H9 (cell line): ENCODE measurements at regions not wholly inside any gene's neighbourhood (a gene's known extent, or its start where the extent isn't known, plus 50 kb on each side); places are given as distances from the start of the nearest gene placed in this dataset.

Experiments
- DNase-seq: peaks from one replicate; pipeline ENCODE4 v3.0.0-alpha.2; 2017
- H2AFZ ChIP-seq: one replicate; pipeline ENCODE4 v1.6.1; 2013; ENCODE audit warnings: mild to moderate bottlenecking, low read length, control low read depth, moderate library complexity
- H2AK5ac ChIP-seq: 2 replicates; pipeline ENCODE4 v1.6.1; 2013; ENCODE audit warnings: low read length, control low read depth, mixed read lengths; ENCODE audit not compliant: insufficient read length
- H2BK120ac ChIP-seq: one replicate; pipeline ENCODE4 v1.6.1; 2013; ENCODE audit warnings: low read depth, mild to moderate bottlenecking, low read length, control low read depth, inconsistent platforms; ENCODE audit not compliant: poor library complexity, severe bottlenecking
- H2BK12ac ChIP-seq: 2 replicates; pipeline ENCODE4 v1.6.1; 2013; ENCODE audit warnings: low read length, control low read depth, mixed read lengths, low read depth; ENCODE audit not compliant: insufficient read length
- H2BK15ac ChIP-seq: 2 replicates; pipeline ENCODE4 v1.6.1; 2013; ENCODE audit warnings: low read depth, low read length, control low read depth
- H2BK20ac ChIP-seq: one replicate; pipeline ENCODE4 v1.6.1; 2013; ENCODE audit warnings: low read depth, mild to moderate bottlenecking, low read length, control low read depth, inconsistent platforms; ENCODE audit not compliant: poor library complexity, severe bottlenecking
- H2BK5ac ChIP-seq: 2 replicates; pipeline ENCODE4 v1.6.1; 2013; ENCODE audit warnings: low read length, control low read depth, mixed read lengths; ENCODE audit not compliant: insufficient read length
- H3K14ac ChIP-seq: 2 replicates; pipeline ENCODE4 v1.6.1; 2013; ENCODE audit warnings: low read length, control low read depth; ENCODE audit not compliant: insufficient read depth
- H3K18ac ChIP-seq: 2 replicates; pipeline ENCODE4 v1.6.1; 2013; ENCODE audit warnings: low read depth, mild to moderate bottlenecking, mixed read lengths, low read length, control low read depth; ENCODE audit not compliant: insufficient read length
- H3K23ac ChIP-seq: 2 replicates; pipeline ENCODE4 v1.6.1; 2013; ENCODE audit warnings: low read length, control low read depth, mixed read lengths, low read depth; ENCODE audit not compliant: insufficient read length
- H3K23me2 ChIP-seq: 2 replicates; pipeline ENCODE4 v1.6.1; 2013; ENCODE audit warnings: low read depth, mild to moderate bottlenecking, mixed read lengths, low read length, control low read depth; ENCODE audit not compliant: insufficient read length, poor library complexity, severe bottlenecking
- H3K27ac ChIP-seq: 2 replicates; pipeline ENCODE4 v1.5.1; 2013; ENCODE audit warnings: low read length, control low read depth, mixed read lengths, low read depth; ENCODE audit not compliant: insufficient read length
- H3K27me3 ChIP-seq: 2 replicates; pipeline ENCODE4 v1.6.1; 2013; ENCODE audit warnings: low read length, control low read depth, inconsistent platforms; ENCODE audit not compliant: insufficient read depth
- H3K4ac ChIP-seq: 2 replicates; pipeline ENCODE4 v1.6.1; 2013; ENCODE audit warnings: low read depth, mild to moderate bottlenecking, control low read depth, inconsistent platforms, low read length, moderate library complexity
- H3K4me1 ChIP-seq: 2 replicates; pipeline ENCODE4 v1.6.1; 2013; ENCODE audit warnings: low read length, control low read depth, inconsistent platforms; ENCODE audit not compliant: insufficient read depth
- H3K4me2 ChIP-seq: 2 replicates; pipeline ENCODE4 v1.6.1; 2013; ENCODE audit warnings: low read length, control low read depth, mixed read lengths; ENCODE audit not compliant: insufficient read length, insufficient read depth
- H3K56ac ChIP-seq: 2 replicates; pipeline ENCODE4 v1.6.1; 2013; ENCODE audit warnings: low read depth, mild to moderate bottlenecking, mixed read lengths, low read length, control low read depth; ENCODE audit not compliant: insufficient read length
- H3K79me1 ChIP-seq: 2 replicates; pipeline ENCODE4 v1.6.1; 2013; ENCODE audit warnings: low read depth, mild to moderate bottlenecking, moderate library complexity, low read length, control low read depth, inconsistent platforms; ENCODE audit not compliant: insufficient read depth, poor library complexity, severe bottlenecking
- H3K79me2 ChIP-seq: 2 replicates; pipeline ENCODE4 v1.6.1; 2013; ENCODE audit warnings: low read length, control low read depth, inconsistent platforms; ENCODE audit not compliant: insufficient read depth
- H3K9ac ChIP-seq: 2 replicates; pipeline ENCODE4 v1.6.1; 2013; ENCODE audit warnings: low read length, control low read depth, mixed read lengths; ENCODE audit not compliant: insufficient read length; ENCODE audit errors: extremely low read depth
- H3K9me3 ChIP-seq: one replicate; pipeline ENCODE4 v1.6.1; 2013; ENCODE audit warnings: low read depth, low read length, inconsistent platforms; ENCODE audit not compliant: control insufficient read depth
- H3T11ph ChIP-seq: one replicate; pipeline ENCODE4 v1.6.1; 2013; ENCODE audit warnings: mild to moderate bottlenecking, low read length, control low read depth, inconsistent platforms
- H4K20me1 ChIP-seq: one replicate; pipeline ENCODE4 v1.6.1; 2013; ENCODE audit not compliant: control insufficient read depth, insufficient read length, insufficient read depth
- H4K5ac ChIP-seq: 2 replicates; pipeline ENCODE4 v1.6.1; 2013; ENCODE audit warnings: low read depth, mild to moderate bottlenecking, mixed read lengths, low read length, control low read depth; ENCODE audit not compliant: insufficient read length
- H4K8ac ChIP-seq: replicated peaks from 2 replicates; pipeline ENCODE4 v1.6.1; 2013; ENCODE audit warnings: low read length, control low read depth, mixed read lengths, low read depth; ENCODE audit not compliant: insufficient read length
- H4K91ac ChIP-seq: 2 replicates; pipeline ENCODE4 v1.6.1; 2013; ENCODE audit warnings: low read depth, mild to moderate bottlenecking, moderate library complexity, mixed read lengths, low read length, control low read depth; ENCODE audit not compliant: insufficient read length
- H3K27ac Mint-ChIP-seq, 3 experiments: 2 replicates in 2 of 3; 3 replicates in 1 of 3; pipeline ENCODE4 v1.8.0; 2020 to 2021; ENCODE audit warnings: mixed read lengths in 3 of 3, mild to moderate bottlenecking in 1 of 3, moderate library complexity in 1 of 3
- H3K27me3 Mint-ChIP-seq: 2 replicates; pipeline ENCODE4 v1.8.0; 2021; ENCODE audit warnings: low read depth, mild to moderate bottlenecking, moderate library complexity, mixed read lengths
- H3K36me3 Mint-ChIP-seq, 3 experiments: 2 replicates in 2 of 3; 3 replicates in 1 of 3; pipeline ENCODE4 v1.8.0; 2020 to 2021; ENCODE audit warnings: low read depth in 3 of 3, mixed read lengths in 3 of 3; ENCODE audit not compliant: insufficient read depth in 1 of 3
- H3K4me1 Mint-ChIP-seq, 2 experiments: 2 replicates each; pipeline ENCODE4 v1.8.0; 2020; ENCODE audit warnings: mixed read lengths in 2 of 2
- H3K4me3 Mint-ChIP-seq, 2 experiments: 2 replicates in 1 of 2; 3 replicates in 1 of 2; pipeline ENCODE4 v1.8.0; 2020 to 2021; ENCODE audit warnings: mild to moderate bottlenecking in 2 of 2, mixed read lengths in 2 of 2, moderate library complexity in 1 of 2
- H3K9me3 Mint-ChIP-seq, 2 experiments: 2 replicates in 1 of 2; 3 replicates in 1 of 2; pipeline ENCODE4 v1.8.0; 2020; ENCODE audit warnings: mild to moderate bottlenecking in 2 of 2, mixed read lengths in 2 of 2, moderate library complexity in 1 of 2
- CTCF ChIP-seq: fragments of 200-600 bp; sonication (generic); conservative IDR thresholded peaks from 3 replicates; pipeline ENCODE4 v1.8.0; 2021; ENCODE audit warnings: antibody characterized with exemption, mild to moderate bottlenecking
- WGBS: extraction: QIAGEN DNeasy Blood & Tissue Kit; methylation state at CpG from one replicate; pipeline ENCODE4 v1.1.7; 2013; ENCODE audit warnings: missing lambda C conversion rate, low lambda C conversion rate, mixed read lengths; ENCODE audit not compliant: insufficient read length; ENCODE audit errors: extremely low coverage; 5-methylcytosine and 5-hydroxymethylcytosine counted together

DNA sequence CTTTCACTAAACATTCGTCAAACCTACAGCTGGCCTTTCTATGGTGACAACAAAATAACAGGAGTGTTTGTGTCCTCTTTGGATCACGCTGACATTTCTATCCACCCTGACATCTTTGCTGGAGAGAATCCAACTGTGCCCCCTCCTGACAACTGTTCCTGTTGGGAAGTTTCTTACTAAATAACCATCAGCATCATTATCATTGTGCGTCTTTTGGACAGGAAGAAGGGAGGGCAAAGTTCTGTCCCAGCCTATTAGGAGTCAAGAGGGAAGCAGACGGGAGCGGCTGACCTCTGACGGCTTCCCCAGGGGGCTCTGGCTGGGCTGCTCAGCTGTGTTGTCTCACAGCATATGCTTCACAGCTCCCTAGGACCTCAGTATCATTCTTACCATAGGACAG, 195.9 kb upstream of the SULF2 start:
- H2BK20ac ChIP-seq, result no peak overlapping the region
- no peak overlapping the region for H3K18ac ChIP-seq
- H3K27ac Mint-ChIP-seq, result no peak overlapping the region; a peak in 1 of 7 replicates
- peaks cover 19 to 31% of the 10 kb centered on the region in 2 experiments for H3K4me1 Mint-ChIP-seq
- H3K79me1 ChIP-seq, result no peaks in the 10 kb centered on the region
- no peak for DNase-seq
- H3K23me2 ChIP-seq, result no peaks in the 10 kb centered on the region
- H2AK5ac ChIP-seq, result no peak overlapping the region
- WGBS, result no CpG with 5 or more reads among the region's 6 CpGs
- H3K9ac ChIP-seq, result no peak overlapping the region
- peaks cover 18% of the 10 kb centered on the region for H3K27me3 Mint-ChIP-seq
- no peaks in the 10 kb centered on the region; a peak in 1 of 7 replicates for H3K36me3 Mint-ChIP-seq
- no peak overlapping the region for H4K5ac ChIP-seq
- no peak overlapping the region for H4K8ac ChIP-seq
- H4K20me1 ChIP-seq, result no peaks in the 10 kb centered on the region
- no peak overlapping the region for H2BK15ac ChIP-seq
- H3K9me3 Mint-ChIP-seq, result peaks cover 7% of the 10 kb centered on the region in 2 experiments; a peak in 4 of 5 replicates
- no peak for TF ChIP-seq CTCF
- no peak overlapping the region for H3K23ac ChIP-seq
- no peak overlapping the region for H3K27ac ChIP-seq
- H3T11ph ChIP-seq, result no peak overlapping the region
- H3K4me1 ChIP-seq, result no peaks in the 10 kb centered on the region
- no peak overlapping the region for H2AFZ ChIP-seq
- no peak overlapping the region for H2BK12ac ChIP-seq
- no peak overlapping the region for H3K4ac ChIP-seq
- H3K14ac ChIP-seq, result no peak overlapping the region
- H3K56ac ChIP-seq, result no peak overlapping the region
- H2BK120ac ChIP-seq, result no peak overlapping the region
- no peaks in the 10 kb centered on the region for H3K79me2 ChIP-seq
- H3K4me2 ChIP-seq, result no peak overlapping the region
- H3K9me3 ChIP-seq, result no peaks in the 10 kb centered on the region
- no peaks in the 10 kb centered on the region for H3K27me3 ChIP-seq
- no peak overlapping the region for H3K4me3 Mint-ChIP-seq
- no peak overlapping the region for H4K91ac ChIP-seq
- no peak overlapping the region for H2BK5ac ChIP-seq
